ENCODE measurements at regions not wholly inside any gene's neighbourhood (a gene's known extent, or its start where the extent isn't known, plus 50 kb on each side); places are given as distances from the start of the nearest gene placed in this dataset.
A peak's percentile ranks its signal among the peaks of the same experiment; 100 is the strongest.

DNA sequence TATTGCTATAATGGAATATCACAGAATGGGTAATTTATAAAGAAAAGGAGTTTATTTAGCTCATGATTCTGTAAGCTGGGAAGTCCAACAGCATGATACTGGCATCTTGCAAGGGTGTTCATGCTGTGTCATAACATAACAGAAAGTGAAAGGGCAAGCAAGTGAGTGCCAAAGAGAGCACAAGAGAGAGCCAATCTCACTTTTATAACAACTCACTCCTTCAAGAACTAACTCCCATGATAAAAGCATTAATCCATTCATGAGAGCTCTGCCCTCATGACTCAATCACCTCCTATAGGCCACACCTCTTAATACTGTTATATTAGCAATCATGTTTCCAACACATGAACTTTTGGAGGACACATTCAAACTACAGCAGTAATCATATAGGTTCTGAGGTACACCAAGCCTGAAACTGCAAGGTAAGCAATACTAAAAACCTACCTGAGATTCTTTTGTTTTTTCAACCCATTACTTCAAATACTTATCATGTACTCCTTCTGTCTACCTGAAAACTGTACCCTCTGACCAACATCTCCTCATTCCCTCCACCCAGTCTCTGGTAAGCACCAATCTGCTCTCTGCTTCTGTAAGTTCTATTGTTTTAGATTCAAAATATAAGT lies 219.7 kb downstream of the MTERF1 start:
- TF ChIP-seq, protein P1, sequence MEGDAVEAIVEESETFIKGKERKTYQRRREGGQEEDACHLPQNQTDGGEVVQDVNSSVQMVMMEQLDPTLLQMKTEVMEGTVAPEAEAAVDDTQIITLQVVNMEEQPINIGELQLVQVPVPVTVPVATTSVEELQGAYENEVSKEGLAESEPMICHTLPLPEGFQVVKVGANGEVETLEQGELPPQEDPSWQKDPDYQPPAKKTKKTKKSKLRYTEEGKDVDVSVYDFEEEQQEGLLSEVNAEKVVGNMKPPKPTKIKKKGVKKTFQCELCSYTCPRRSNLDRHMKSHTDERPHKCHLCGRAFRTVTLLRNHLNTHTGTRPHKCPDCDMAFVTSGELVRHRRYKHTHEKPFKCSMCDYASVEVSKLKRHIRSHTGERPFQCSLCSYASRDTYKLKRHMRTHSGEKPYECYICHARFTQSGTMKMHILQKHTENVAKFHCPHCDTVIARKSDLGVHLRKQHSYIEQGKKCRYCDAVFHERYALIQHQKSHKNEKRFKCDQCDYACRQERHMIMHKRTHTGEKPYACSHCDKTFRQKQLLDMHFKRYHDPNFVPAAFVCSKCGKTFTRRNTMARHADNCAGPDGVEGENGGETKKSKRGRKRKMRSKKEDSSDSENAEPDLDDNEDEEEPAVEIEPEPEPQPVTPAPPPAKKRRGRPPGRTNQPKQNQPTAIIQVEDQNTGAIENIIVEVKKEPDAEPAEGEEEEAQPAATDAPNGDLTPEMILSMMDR (IDR thresholded peaks at IDR 0.05; ENCODE audit: control insufficient read depth, insufficient read depth, low read depth, low read length, missing control alignments): no peak
- H3K4me3 ChIP-seq (ENCODE audit: control insufficient read depth, low read depth, low read length): no peak overlapping the region
- DNase-seq (ENCODE audit: low read depth): no peak

GRCh38 chr7:91661727-91662126 lies 218.8 kb downstream of the MTERF1 start:
- no peak overlapping the region for H3K4me3 ChIP-seq (ENCODE audit: control insufficient read depth, low read depth, low read length)
- TF ChIP-seq, protein P1 (IDR thresholded peaks at IDR 0.05; ENCODE audit: control insufficient read depth, insufficient read depth, low read depth, low read length, missing control alignments): no peak
- DNase-seq (ENCODE audit: low read depth): no peak

DNA sequence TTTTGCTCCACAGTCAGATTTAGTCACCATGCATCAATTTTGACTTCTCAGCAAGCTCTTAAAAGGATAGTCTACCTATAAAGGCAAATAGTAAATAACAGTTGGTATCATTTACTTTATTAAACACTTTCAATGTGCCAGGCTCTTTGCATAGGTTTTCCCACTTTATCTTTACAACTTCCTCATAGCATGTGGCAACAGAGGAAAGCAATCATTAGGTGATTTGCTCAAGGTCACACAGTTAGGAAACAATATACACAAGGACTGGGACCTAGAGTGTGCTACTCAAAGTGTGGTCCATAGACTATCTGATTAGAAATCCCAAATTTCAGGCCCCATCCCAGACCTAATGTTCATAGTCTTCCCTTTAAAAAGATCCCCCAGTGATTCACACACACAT lies 212.3 kb downstream of the MTERF1 start:
- no peak overlapping the region for H3K4me3 ChIP-seq (ENCODE audit: control insufficient read depth, low read depth, low read length)
- DNase-seq (ENCODE audit: low read depth): no peak
- TF ChIP-seq, protein P1 (IDR thresholded peaks at IDR 0.05; ENCODE audit: control insufficient read depth, insufficient read depth, low read depth, low read length, missing control alignments): no peak

DNA sequence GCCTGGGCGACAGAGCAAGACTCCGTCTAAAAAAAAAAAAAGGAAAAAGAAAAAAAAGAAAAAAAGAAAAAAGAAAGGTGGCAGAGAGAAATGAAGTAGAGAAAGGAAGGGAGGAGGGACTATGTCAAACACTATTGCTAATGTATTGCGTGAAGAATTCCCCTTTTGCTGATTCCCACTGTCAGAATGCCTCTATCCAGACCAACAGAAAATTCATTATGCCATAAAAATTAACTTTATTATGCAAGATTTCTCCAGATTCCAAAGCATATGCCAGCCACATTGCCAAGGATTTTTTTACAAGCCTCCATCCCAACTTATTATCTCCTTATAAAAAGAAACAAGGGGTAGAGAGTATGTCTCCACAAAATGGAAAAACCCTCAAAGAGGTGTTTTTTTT lies 209.3 kb downstream of the MTERF1 start:
- TF ChIP-seq, protein P1 (IDR thresholded peaks at IDR 0.05; ENCODE audit: control insufficient read depth, insufficient read depth, low read depth, low read length, missing control alignments): no peak
- no peak overlapping the region for H3K4me3 ChIP-seq (ENCODE audit: control insufficient read depth, low read depth, low read length)
- peak; percentile 45 for DNase-seq (ENCODE audit: low read depth)

- H3K4me3 ChIP-seq (ENCODE audit: control insufficient read depth, low read depth, low read length): no peak overlapping the region
- DNase-seq (ENCODE audit: low read depth): no peak
- TF ChIP-seq, protein P1 (IDR thresholded peaks at IDR 0.05; ENCODE audit: control insufficient read depth, insufficient read depth, low read depth, low read length, missing control alignments): no peak
Observed at GRCh38 chr7:91674470-91674869, 206.0 kb downstream of the MTERF1 start.

DNA sequence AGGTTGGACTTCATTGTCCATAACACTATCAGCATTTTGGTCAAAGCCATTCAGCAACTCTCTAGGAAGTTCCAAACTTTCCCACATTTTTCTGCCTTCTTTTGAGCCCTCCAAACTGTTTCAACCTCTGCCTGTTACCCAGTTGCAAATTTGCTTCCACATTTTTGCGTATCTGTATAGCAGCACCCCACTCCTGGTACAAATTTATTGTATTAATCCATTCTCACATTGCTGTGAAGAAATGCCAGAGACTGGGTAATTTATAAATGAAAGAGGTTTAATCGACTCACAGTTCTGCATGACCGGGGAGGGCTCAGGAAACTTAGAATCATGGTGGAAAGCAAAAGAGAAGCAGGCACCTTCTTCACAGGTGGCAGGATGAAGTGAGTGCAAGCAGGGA lies 198.8 kb downstream of the MTERF1 start:
- H3K4me3 ChIP-seq (ENCODE audit: control insufficient read depth, low read depth, low read length): no peak overlapping the region
- DNase-seq (ENCODE audit: low read depth): no peak
- TF ChIP-seq, protein P1 (IDR thresholded peaks at IDR 0.05; ENCODE audit: control insufficient read depth, insufficient read depth, low read depth, low read length, missing control alignments): no peak

Data from AG09309 (cell line).